HepG2 (cell line): ENCODE measurements at regions not wholly inside any gene's neighbourhood (a gene's known extent, or its start where the extent isn't known, plus 50 kb on each side); places are given as distances from the start of the nearest gene placed in this dataset.

ENCODE experiments used
- ATAC-seq: fragments of 200-7000 bp; cut with Tn5 transposase; 3 replicates; pipeline ENCODE4 v1.9.1; 2020; ENCODE audit warnings: mild to moderate bottlenecking, moderate library complexity
- BruUV-seq: library from RNA; stranded (reverse); fragments of 400-500 nt; replicated peaks from 2 replicates; lab custom pipeline; 2021; lab: Mats Ljungman, UMichigan
- CTCF ChIA-PET: fragments of 300-600 bp; formaldehyde crosslinking; extraction: SDS; loops from one replicate; lab custom pipeline; 2021; ENCODE audit warnings: low total read pairs, inconsistent platforms, low intra/inter-chr PET ratio; lab: Yijun Ruan, JAX
- POLR2A ChIA-PET: fragments of 350-600 bp; sonication (Branson Sonifier 250); formaldehyde crosslinking; loops from one replicate; lab custom pipeline; 2020; ENCODE audit warnings: antibody characterized with exemption, inconsistent platforms; lab: Yijun Ruan, JAX
- DNase-seq: peaks from one replicate; pipeline ENCODE4 v3.0.0-alpha.2; 2015; ENCODE audit warnings: low spot score
- FAIRE-seq: peaks from 3 replicates; lab custom pipeline; 2011; peaks lifted over from hg19 to GRCh38; lab: Jason Lieb, UNC
- H2AFZ ChIP-seq: one replicate; pipeline ENCODE4 v1.6.1; 2011; ENCODE audit warnings: low read length, inconsistent platforms
- H3K27ac ChIP-seq: fragments of 300-600 bp; 3 replicates; pipeline ENCODE4 v1.8.0; 2011; ENCODE audit warnings: mixed run types, mild to moderate bottlenecking, mixed read lengths, low read length, inconsistent platforms; ENCODE audit not compliant: insufficient read depth; ENCODE audit errors: extremely low read length
- H3K27me3 ChIP-seq, 2 experiments: fragments of 200-600 bp in 1 of 2; 2 replicates in 1 of 2; 3 replicates in 1 of 2; pipeline versions ENCODE4 v1.6.0 to v1.8.0; 2011; ENCODE audit warnings: low read length in 2 of 2, mild to moderate bottlenecking in 2 of 2, moderate library complexity in 2 of 2, inconsistent platforms in 1 of 2; ENCODE audit not compliant: insufficient read depth in 2 of 2, control insufficient read depth in 1 of 2
- H3K36me3 ChIP-seq, 2 experiments: fragments of 200-600 bp in 1 of 2; replicated peaks in 1 of 2; 2 replicates in 1 of 2; 3 replicates in 1 of 2; pipeline versions ENCODE4 v1.5.1 to v1.8.0; 2011; ENCODE audit warnings: low read length in 2 of 2, inconsistent platforms in 1 of 2; ENCODE audit not compliant: insufficient read depth in 2 of 2, control insufficient read depth in 1 of 2
- H3K4me1 ChIP-seq: 2 replicates; pipeline ENCODE4 v1.5.1; 2012; ENCODE audit warnings: low read length, inconsistent platforms; ENCODE audit not compliant: insufficient read depth
- H3K4me2 ChIP-seq: 2 replicates; pipeline ENCODE4 v1.6.0; 2011; ENCODE audit warnings: low read depth, low read length, inconsistent platforms
- H3K4me3 ChIP-seq, 3 experiments: fragments of 200-600 bp in 1 of 3; sonication (generic), shearing (Covaris generic) in 1 of 3; replicated peaks in 1 of 3; 2 replicates each; pipeline ENCODE4 v1.5.1; 2011 to 2016; ENCODE audit warnings: low read length in 3 of 3, inconsistent platforms in 2 of 3, low read depth in 2 of 3, mild to moderate bottlenecking in 2 of 3, control low read depth in 1 of 3, mixed read lengths in 1 of 3; ENCODE audit not compliant: insufficient read depth in 1 of 3
- H3K79me2 ChIP-seq: one replicate; pipeline ENCODE4 v1.6.1; 2011; ENCODE audit warnings: low read length, inconsistent platforms; ENCODE audit not compliant: insufficient read depth
- H3K9ac ChIP-seq: 2 replicates; pipeline ENCODE4 v1.6.0; 2011; ENCODE audit warnings: mild to moderate bottlenecking, low read depth, low read length, inconsistent platforms; ENCODE audit not compliant: insufficient read depth
- H3K9me3 ChIP-seq: 2 replicates; pipeline ENCODE4 v1.5.1; 2012; ENCODE audit warnings: mild to moderate bottlenecking, low read length
- H4K20me1 ChIP-seq: 2 replicates; pipeline ENCODE4 v1.6.0; 2011; ENCODE audit warnings: inconsistent platforms, mild to moderate bottlenecking, low read length, moderate library complexity; ENCODE audit not compliant: insufficient read depth
- ARID5B ChIP-seq: IDR thresholded peaks from 2 replicates; pipeline ENCODE4 v1.4.0; 2020; ENCODE audit warnings: mild to moderate bottlenecking, missing genetic modification reagents
- EHMT2 ChIP-seq: fragments of 200-600 bp; sonication (generic); IDR thresholded peaks from 2 replicates; pipeline ENCODE4 v1.7.0; 2017; ENCODE audit warnings: antibody characterized with exemption, low read depth, low read length, borderline replicate concordance
- FOXK1 ChIP-seq: sonication (generic); formaldehyde crosslinking; IDR thresholded peaks from 2 replicates; pipeline ENCODE4 v1.4.0; 2020; ENCODE audit warnings: low read depth, missing genetic modification reagents, borderline replicate concordance
- NKX3-1 ChIP-seq: sonication (generic); formaldehyde crosslinking; IDR thresholded peaks from 2 replicates; pipeline ENCODE4 v1.5.0; 2020; ENCODE audit warnings: missing genetic modification reagents
- RBM22 ChIP-seq: fragments of 200-400 bp; formaldehyde crosslinking; optimal IDR thresholded peaks from 2 replicates; pipeline ENCODE3; 2017; ENCODE audit warnings: mild to moderate bottlenecking, low read length, moderate library complexity
- SMAD9 ChIP-seq: sonication (generic); formaldehyde crosslinking; IDR thresholded peaks from 2 replicates; pipeline ENCODE4 v1.5.1; 2020; ENCODE audit warnings: mild to moderate bottlenecking, missing genetic modification reagents
- SRSF1 ChIP-seq: fragments of 200-400 bp; formaldehyde crosslinking; optimal IDR thresholded peaks from 2 replicates; pipeline ENCODE3; 2017; ENCODE audit warnings: mild to moderate bottlenecking, low read depth, low read length, moderate library complexity
- TBL1XR1 ChIP-seq: fragments of 150-350 bp; IDR thresholded peaks from 2 replicates; pipeline ENCODE4 v1.6.1; 2014; ENCODE audit warnings: borderline replicate concordance, low read length; ENCODE audit not compliant: partially characterized antibody
- TEAD2 ChIP-seq: sonication (generic); formaldehyde crosslinking; IDR thresholded peaks from 2 replicates; pipeline ENCODE4 v1.9.0; 2021; ENCODE audit warnings: missing genetic modification reagents
- TMF1 ChIP-seq: sonication (generic); formaldehyde crosslinking; IDR thresholded peaks from 2 replicates; pipeline ENCODE4 v1.8.1; 2022; ENCODE audit warnings: low read depth, missing genetic modification reagents
- ZBTB10 ChIP-seq: sonication (generic); formaldehyde crosslinking; IDR thresholded peaks from 2 replicates; pipeline ENCODE4 v1.4.0; 2020; ENCODE audit warnings: missing genetic modification reagents, borderline replicate concordance
- ZFP1 ChIP-seq: IDR thresholded peaks from 2 replicates; pipeline ENCODE4 v1.6.1; 2016
- ZNF101 ChIP-seq: sonication (generic); formaldehyde crosslinking; IDR thresholded peaks from 2 replicates; pipeline ENCODE4 v1.4.0; 2020; ENCODE audit warnings: mild to moderate bottlenecking, low read depth, missing genetic modification reagents, borderline replicate concordance
- ZNF20 ChIP-seq: sonication (generic); formaldehyde crosslinking; IDR thresholded peaks from 2 replicates; pipeline ENCODE4 v1.4.0; 2020; ENCODE audit warnings: mild to moderate bottlenecking, moderate library complexity, missing genetic modification reagents
- ZNF30 ChIP-seq: sonication (generic); formaldehyde crosslinking; IDR thresholded peaks from 2 replicates; pipeline ENCODE4 v1.5.0; 2020; ENCODE audit warnings: mild to moderate bottlenecking, missing genetic modification reagents
- WGBS: methylation state at CpG from one replicate; pipeline ENCODE4 v1.1.6; 2017; ENCODE audit warnings: low lambda C conversion rate; 5-methylcytosine and 5-hydroxymethylcytosine counted together
- in situ Hi-C: cut with HindIII; loops from 2 replicates; pipeline ENCODE4 v1.10.0; 2017; ENCODE audit warnings: low pct_unique_long_range_greater_than_20kb; ENCODE audit not compliant: extremely low pct_ligation_motif_present
- intact Hi-C: fragments of 100-400 bp; cut with micrococcal nuclease; formaldehyde crosslinking; loops from one replicate; pipeline ENCODE4 v1.10.0; 2022; ENCODE audit not compliant: unreplicated experiment
- TF ChIP-seq, protein P1 (sequence below), 2 experiments: sonication (generic) in 1 of 2; formaldehyde crosslinking in 1 of 2; IDR thresholded peaks; 2 replicates each; pipeline versions ENCODE4 v1.5.1 to v1.6.1; 2011 to 2020; ENCODE audit warnings: borderline replicate concordance in 1 of 2, low read depth in 1 of 2, low read length in 1 of 2, mild to moderate bottlenecking in 1 of 2, missing genetic modification reagents in 1 of 2, moderate library complexity in 1 of 2

DNA sequence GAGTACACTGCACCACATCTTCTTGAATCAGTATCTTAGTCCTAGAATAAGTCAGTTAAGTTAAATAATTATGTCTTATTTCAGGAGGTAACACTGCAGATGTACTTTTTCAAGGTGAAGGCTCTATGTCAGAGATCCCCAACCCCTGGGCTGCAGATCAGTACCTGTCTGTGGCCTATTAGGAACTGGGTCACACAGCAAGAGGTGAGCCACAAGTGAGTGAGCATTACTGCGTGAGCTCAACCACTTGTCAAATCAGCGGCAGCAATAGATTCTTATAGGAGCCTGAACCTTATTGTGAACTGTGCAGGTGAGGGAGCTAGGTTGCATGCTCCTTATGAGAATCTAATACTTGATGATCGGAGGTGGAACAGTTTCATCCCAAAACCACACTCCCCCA, 851.9 kb upstream of the ALCAM start (continued):
- TF ChIP-seq SRSF1 (no peak), ZNF30 (CRISPR knock-in tag) (no peak), ZNF20 (CRISPR knock-in tag) (no peak)
- TF ChIP-seq, all 625 proteins: peak for 0

- Histone ChIP-seq H3K4me1 (no peaks in the 10 kb centered on the region), H2AFZ (no peak overlapping the region), H4K20me1 (no peaks in the 10 kb centered on the region), H3K36me3 (no peaks in the 10 kb centered on the region), H3K9ac (no peak overlapping the region), H3K27ac (no peak overlapping the region), H3K79me2 (no peaks in the 10 kb centered on the region), H3K4me3 (no peak overlapping the region), H3K27me3 (no peaks in the 10 kb centered on the region), H3K4me2 (no peak overlapping the region), H3K9me3 (no peaks in the 10 kb centered on the region)
- in situ Hi-C loops (no loop called here), intact Hi-C loops (no loop called here)
- BruUV-seq = no TSS peak
- no peak for ATAC-seq
- ChIA-PET POLR2A (no interaction called here), CTCF (no interaction called here)
- no peak for DNase-seq
- FAIRE-seq = no peak
- WGBS = 3% methylated on average over 4 of the region's 4 CpGs
- TF ChIP-seq ZNF101 = no peak
- no peak for TF ChIP-seq RBM22
- TF ChIP-seq SMAD9 (CRISPR knock-in tag) = no peak
- no peak for TF ChIP-seq ARID5B (CRISPR knock-in tag)
- no peak for TF ChIP-seq EHMT2
- TF ChIP-seq ZFP1 = no peak
- TF ChIP-seq TEAD2 (CRISPR knock-in tag) = no peak
- TF ChIP-seq, protein P1, sequence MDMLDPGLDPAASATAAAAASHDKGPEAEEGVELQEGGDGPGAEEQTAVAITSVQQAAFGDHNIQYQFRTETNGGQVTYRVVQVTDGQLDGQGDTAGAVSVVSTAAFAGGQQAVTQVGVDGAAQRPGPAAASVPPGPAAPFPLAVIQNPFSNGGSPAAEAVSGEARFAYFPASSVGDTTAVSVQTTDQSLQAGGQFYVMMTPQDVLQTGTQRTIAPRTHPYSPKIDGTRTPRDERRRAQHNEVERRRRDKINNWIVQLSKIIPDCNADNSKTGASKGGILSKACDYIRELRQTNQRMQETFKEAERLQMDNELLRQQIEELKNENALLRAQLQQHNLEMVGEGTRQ (IDR thresholded peaks at IDR 0.05; ENCODE audit: low read depth, low read length) = no peak
- TF ChIP-seq, protein P1 (CRISPR knock-in tag; IDR thresholded peaks at IDR 0.05; ENCODE audit: borderline replicate concordance) = no peak
- TF ChIP-seq TBL1XR1 = no peak
- TF ChIP-seq NKX3-1 = no peak
- no peak for TF ChIP-seq TMF1
- TF ChIP-seq ZBTB10 (CRISPR knock-in tag) = no peak
- TF ChIP-seq FOXK1 = no peak
Observed at GRCh38 chr3:104519068-104519467, 847.6 kb upstream of the ALCAM start.
